PC-9 (cell line): ENCODE measurements at regions not wholly inside any gene's neighbourhood (a gene's known extent, or its start where the extent isn't known, plus 50 kb on each side); places are given as distances from the start of the nearest gene placed in this dataset.
"Not testable (repeated sequence)": the region's sequence is repeated elsewhere in the genome, so short reads cannot be mapped to it uniquely, and the experiment has no call there.

Source experiments
- BruUV-seq: library from RNA; stranded (reverse); fragments of 400-500 nt; replicated peaks from 2 replicates; lab custom pipeline; 2021; lab: Mats Ljungman, UMichigan
- CTCF ChIA-PET: fragments of 300-600 bp; sonication (Branson Sonifier 250); formaldehyde crosslinking; loops from one replicate; lab custom pipeline; 2022; ENCODE audit warnings: antibody characterized with exemption; lab: Charles Lee
- POLR2A ChIA-PET: fragments of 300-600 bp; sonication (Branson Sonifier 250); formaldehyde crosslinking; loops from one replicate; lab custom pipeline; 2022; ENCODE audit warnings: antibody characterized with exemption; ENCODE audit not compliant: unreplicated experiment; lab: Charles Lee
- DNase-seq, 2 experiments: peaks; one replicate each; pipeline versions ENCODE4 v3.0.0 to v3.0.0-alpha.2; 2015 to 2022; ENCODE audit warnings: mixed read lengths in 1 of 2
- H2AFZ ChIP-seq: fragments of 200-600 bp; sonication (generic); 2 replicates; pipeline ENCODE4 v1.8.1; 2017; ENCODE audit warnings: antibody characterized with exemption
- H3F3A ChIP-seq: fragments of 200-600 bp; sonication (generic); 2 replicates; pipeline ENCODE4 v1.8.1; 2017; ENCODE audit warnings: antibody characterized with exemption, mild to moderate bottlenecking, low read depth; ENCODE audit not compliant: insufficient read depth
- H3K27ac ChIP-seq: fragments of 200-600 bp; sonication (generic); 2 replicates; pipeline ENCODE4 v1.6.1; 2016; ENCODE audit warnings: mixed run types
- H3K27me3 ChIP-seq: fragments of 200-600 bp; sonication (generic); 2 replicates; pipeline ENCODE4 v1.6.1; 2016; ENCODE audit warnings: low read depth, mixed run types; ENCODE audit not compliant: insufficient read depth
- H3K36me3 ChIP-seq: fragments of 200-600 bp; sonication (generic); 2 replicates; pipeline ENCODE4 v1.6.1; 2016; ENCODE audit warnings: low read depth, mixed run types
- H3K4me1 ChIP-seq: fragments of 200-600 bp; sonication (generic); replicated peaks from 2 replicates; pipeline ENCODE4 v1.6.1; 2016; ENCODE audit warnings: mixed run types; ENCODE audit not compliant: insufficient read depth
- H3K4me2 ChIP-seq: fragments of 200-600 bp; sonication (generic); 2 replicates; pipeline ENCODE4 v1.6.1; 2017; ENCODE audit warnings: mixed run types
- H3K4me3 ChIP-seq: fragments of 200-600 bp; sonication (generic); 2 replicates; pipeline ENCODE4 v1.6.1; 2016; ENCODE audit warnings: mixed run types
- H3K79me2 ChIP-seq: fragments of 200-600 bp; sonication (generic); 2 replicates; pipeline ENCODE4 v1.6.1; 2017; ENCODE audit warnings: low read depth, mixed run types
- H3K9me2 ChIP-seq: fragments of 200-600 bp; sonication (generic); 2 replicates; pipeline ENCODE4 v1.8.1; 2017; ENCODE audit warnings: mild to moderate bottlenecking; ENCODE audit not compliant: insufficient read depth
- H3K9me3 ChIP-seq: fragments of 200-600 bp; sonication (generic); 2 replicates; pipeline ENCODE4 v1.8.1; 2016; ENCODE audit warnings: low read depth; ENCODE audit not compliant: insufficient read depth
- H4K20me1 ChIP-seq: fragments of 200-600 bp; sonication (generic); 2 replicates; pipeline ENCODE4 v1.8.1; 2017; ENCODE audit not compliant: insufficient read depth
- CTCF ChIP-seq: fragments of 200-600 bp; sonication (generic); conservative IDR thresholded peaks from 2 replicates; pipeline ENCODE4 v1.6.1; 2017; ENCODE audit warnings: mixed run types, antibody characterized with exemption, mild to moderate bottlenecking, moderate library complexity
- EZH2 ChIP-seq: fragments of 200-600 bp; sonication (generic); IDR thresholded peaks from 2 replicates; pipeline ENCODE4 v1.8.0; 2017; ENCODE audit warnings: antibody characterized with exemption, low read depth
- intact Hi-C: fragments of 100-400 bp; cut with micrococcal nuclease; formaldehyde crosslinking; loops from one replicate; pipeline ENCODE4 v1.10.0; 2022; ENCODE audit not compliant: unreplicated experiment

- no TSS peak for BruUV-seq
- no peak for DNase-seq
- POLR2A ChIA-PET, result no interaction called here
- H3K4me3 ChIP-seq, result no peak overlapping the region
- H3K9me3 ChIP-seq, result 0 out of 2 replicates have a peak, but pooled peaks cover 5% of the 10 kb centered on the region
- TF ChIP-seq EZH2 (no peak), CTCF (no peak)
- H3K4me1 ChIP-seq, result peaks cover 6% of the 10 kb centered on the region; the same call in 1 of the 2 replicates
- intact Hi-C loops, result no loop called here
- H3F3A ChIP-seq, result no peaks in the 10 kb centered on the region
- H3K27me3 ChIP-seq, result no peaks in the 10 kb centered on the region
- H3K27ac ChIP-seq, result no peak overlapping the region
- H3K36me3 ChIP-seq, result no peaks in the 10 kb centered on the region
- CTCF ChIA-PET, result no interaction called here
- H3K4me2 ChIP-seq, result no peak overlapping the region
- H3K9me2 ChIP-seq, result no peaks in the 10 kb centered on the region
- no peak overlapping the region for H2AFZ ChIP-seq
- H4K20me1 ChIP-seq, result no peaks in the 10 kb centered on the region
- no peaks in the 10 kb centered on the region for H3K79me2 ChIP-seq
Measured at GRCh38 chr5:124494540-124495116, 251.8 kb downstream of the ZNF608 start.

GRCh38 chr5:124492444-124493224, 253.8 kb downstream of the ZNF608 start:
- no peaks in the 10 kb centered on the region for H4K20me1 ChIP-seq
- H3K9me3 ChIP-seq, result 0 out of 2 replicates have a peak, but pooled peaks cover 5% of the 10 kb centered on the region
- ChIA-PET CTCF (no interaction called here), POLR2A (no interaction called here)
- H3K4me1 ChIP-seq, result peaks cover 6% of the 10 kb centered on the region; the same call in 1 of the 2 replicates
- H3K36me3 ChIP-seq, result no peaks in the 10 kb centered on the region
- no peak overlapping the region for H3K4me2 ChIP-seq
- BruUV-seq, result no TSS peak
- H3K4me3 ChIP-seq, result no peak overlapping the region
- H3F3A ChIP-seq, result no peaks in the 10 kb centered on the region
- H3K9me2 ChIP-seq, result no peaks in the 10 kb centered on the region
- H3K27me3 ChIP-seq, result no peaks in the 10 kb centered on the region
- H2AFZ ChIP-seq, result no peak overlapping the region
- DNase-seq, result no peak
- no peaks in the 10 kb centered on the region for H3K79me2 ChIP-seq
- TF ChIP-seq CTCF, result no peak
- TF ChIP-seq EZH2, result no peak
- intact Hi-C loops, result no loop called here
- no peak overlapping the region for H3K27ac ChIP-seq

- H3K27ac ChIP-seq, CTCF ChIA-PET, POLR2A ChIA-PET, intact Hi-C loops, DNase-seq, H3K4me1 ChIP-seq, H3K36me3 ChIP-seq, H4K20me1 ChIP-seq, H3K4me2 ChIP-seq, H3K9me2 ChIP-seq, H3K27me3 ChIP-seq, H2AFZ ChIP-seq, H3F3A ChIP-seq, H3K79me2 ChIP-seq, H3K9me3 ChIP-seq, BruUV-seq, H3K4me3 ChIP-seq: not testable (repeated sequence)
Measured at GRCh38 chr5:124490315-124490714, 256.1 kb downstream of the ZNF608 start.
